ENCODE measurements at regions not wholly inside any gene's neighbourhood (a gene's known extent, or its start where the extent isn't known, plus 50 kb on each side); places are given as distances from the start of the nearest gene placed in this dataset.

DNA sequence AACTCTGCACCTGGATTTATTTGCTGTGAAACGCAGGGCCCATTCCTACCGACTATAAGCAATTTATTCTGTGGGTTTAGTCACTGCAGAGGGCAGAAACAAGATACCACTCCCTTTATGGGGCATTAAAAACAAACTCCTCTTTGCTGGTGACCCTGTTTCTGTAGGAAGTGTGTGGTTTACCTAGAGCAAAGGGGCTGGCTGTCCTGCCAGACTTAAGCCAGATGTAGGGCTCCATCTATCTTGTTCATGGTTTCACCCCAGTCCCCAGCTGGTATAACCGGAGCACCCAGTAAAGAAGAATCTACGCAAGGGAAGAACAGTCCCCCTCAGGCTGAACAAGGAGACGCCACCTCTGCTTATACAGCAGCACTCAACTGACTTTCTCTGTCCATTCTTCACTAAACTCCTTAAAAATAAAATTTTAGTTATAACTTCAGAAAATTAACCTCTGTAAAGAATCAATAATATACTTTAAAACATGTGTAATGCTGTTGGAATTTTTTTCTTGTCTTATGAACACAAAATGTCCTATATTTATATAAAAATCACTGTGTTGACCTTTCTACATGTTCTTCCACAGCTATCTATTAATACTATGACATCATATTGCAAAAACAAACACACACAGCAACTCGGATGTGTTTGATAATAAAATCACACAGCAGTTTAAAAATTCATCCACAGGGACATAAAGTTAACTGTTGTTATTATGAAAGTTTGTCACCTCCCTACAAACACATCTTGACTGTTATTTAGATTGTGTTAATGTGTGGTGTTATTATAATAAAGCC lies 126.1 kb upstream of the RPS6KA2 start:
- DNase-seq (ENCODE audit: low read depth in 2 of 2), result no peak

DNA sequence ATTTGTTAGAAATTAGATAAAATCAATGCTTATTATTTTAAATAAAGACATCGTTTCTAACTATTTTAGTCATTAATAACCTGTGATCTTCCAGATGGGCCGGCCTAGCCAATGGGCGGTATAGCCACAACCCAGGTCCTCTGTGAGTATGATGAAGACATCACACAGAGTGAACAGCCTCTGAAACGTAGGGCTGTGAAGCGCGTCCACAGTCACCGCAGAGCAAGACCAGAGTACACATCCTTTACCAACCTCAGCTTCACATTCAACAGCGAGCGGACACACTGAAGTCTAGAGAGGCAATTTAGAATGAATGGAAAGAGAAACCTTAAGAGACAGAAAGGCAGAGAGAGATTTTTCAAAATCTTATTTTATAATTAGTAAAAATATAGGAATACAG lies 125.0 kb upstream of the RPS6KA2 start:
- no peak for DNase-seq (ENCODE audit: low read depth in 2 of 2)

DNA sequence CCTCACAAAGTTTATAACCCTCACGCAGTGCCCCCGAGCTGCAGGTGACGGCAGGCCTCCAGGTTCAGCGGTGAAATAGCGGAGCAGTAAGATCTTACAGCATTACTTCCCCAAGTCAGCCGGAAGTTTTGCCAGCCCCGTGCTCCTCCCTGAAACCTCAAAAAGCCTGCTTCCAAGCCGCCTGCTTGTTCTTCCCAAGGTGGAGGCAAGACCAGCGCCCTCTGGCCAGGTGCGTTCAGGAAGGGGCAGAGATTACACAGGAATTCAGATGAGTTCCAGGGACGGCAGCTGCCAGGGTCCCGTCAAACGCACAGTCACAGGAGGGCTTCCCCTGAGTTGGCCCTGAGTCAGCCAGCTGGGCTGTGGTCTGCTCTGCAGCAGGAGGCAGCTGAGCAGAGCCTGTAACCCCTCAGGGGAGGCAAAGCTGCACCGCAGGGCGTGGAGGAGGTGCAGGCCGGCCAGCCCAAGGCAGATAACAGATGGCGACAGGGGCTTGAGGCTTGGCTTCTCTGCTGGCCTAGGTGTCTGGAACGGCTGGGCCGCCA lies 124.1 kb upstream of the RPS6KA2 start:
- no peak for DNase-seq (ENCODE audit: low read depth in 2 of 2)

DNA sequence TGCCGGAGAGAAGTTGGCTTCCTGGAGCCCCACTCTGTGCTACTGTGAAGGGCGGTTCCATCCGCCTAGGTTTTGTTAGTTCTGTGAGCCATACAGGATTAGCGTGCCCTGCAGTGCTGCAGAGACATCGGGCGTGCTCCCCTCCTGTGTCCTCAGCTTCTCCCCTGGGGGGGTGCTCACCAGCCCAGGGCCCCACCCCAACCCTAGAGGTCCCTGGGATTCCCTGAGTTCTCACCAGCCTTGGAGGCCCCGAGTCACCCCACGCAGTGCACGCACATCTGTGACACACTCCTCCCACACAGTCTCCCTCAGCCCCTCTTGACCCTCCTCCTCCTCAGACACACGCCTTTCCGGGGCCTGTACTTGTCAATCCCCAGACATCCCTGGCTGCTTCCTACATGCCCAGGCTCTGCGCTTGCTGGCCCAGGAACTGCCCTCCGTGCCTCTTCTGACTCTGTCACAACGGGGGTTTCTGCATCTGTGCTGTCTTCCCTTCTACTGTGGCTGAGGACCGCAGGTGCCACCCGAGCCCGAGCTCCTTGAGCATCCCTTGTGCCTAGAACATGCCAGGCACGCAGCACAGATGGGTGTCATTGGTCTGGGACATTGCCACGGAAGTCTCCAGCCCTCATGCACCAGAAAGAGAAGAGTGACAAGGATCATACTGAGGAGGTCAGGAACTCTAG lies 123.2 kb upstream of the RPS6KA2 start:
- DNase-seq (ENCODE audit: low read depth in 2 of 2), result no peak

DNA sequence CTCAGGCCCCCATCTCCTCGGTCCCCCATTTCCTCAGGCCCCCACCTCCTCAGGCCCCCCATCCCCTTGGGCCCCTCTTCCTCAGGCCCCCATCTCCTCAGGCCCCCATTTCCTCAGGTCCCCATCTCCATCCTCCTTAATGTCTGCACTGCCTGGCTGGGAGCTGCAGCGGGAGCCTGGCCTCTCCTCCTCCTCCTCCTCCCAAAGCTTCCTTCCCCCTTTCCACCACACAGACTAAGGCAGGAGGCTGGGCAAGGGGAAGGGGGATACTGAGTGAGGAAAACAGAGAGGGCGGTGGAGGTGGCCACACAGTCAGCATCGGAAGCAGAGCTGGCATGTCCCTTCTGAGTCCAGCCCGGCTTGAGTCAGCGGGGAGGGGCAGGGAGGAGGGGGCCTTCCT lies 122.6 kb upstream of the RPS6KA2 start:
- DNase-seq (ENCODE audit: low read depth in 2 of 2), result no peak

DNA sequence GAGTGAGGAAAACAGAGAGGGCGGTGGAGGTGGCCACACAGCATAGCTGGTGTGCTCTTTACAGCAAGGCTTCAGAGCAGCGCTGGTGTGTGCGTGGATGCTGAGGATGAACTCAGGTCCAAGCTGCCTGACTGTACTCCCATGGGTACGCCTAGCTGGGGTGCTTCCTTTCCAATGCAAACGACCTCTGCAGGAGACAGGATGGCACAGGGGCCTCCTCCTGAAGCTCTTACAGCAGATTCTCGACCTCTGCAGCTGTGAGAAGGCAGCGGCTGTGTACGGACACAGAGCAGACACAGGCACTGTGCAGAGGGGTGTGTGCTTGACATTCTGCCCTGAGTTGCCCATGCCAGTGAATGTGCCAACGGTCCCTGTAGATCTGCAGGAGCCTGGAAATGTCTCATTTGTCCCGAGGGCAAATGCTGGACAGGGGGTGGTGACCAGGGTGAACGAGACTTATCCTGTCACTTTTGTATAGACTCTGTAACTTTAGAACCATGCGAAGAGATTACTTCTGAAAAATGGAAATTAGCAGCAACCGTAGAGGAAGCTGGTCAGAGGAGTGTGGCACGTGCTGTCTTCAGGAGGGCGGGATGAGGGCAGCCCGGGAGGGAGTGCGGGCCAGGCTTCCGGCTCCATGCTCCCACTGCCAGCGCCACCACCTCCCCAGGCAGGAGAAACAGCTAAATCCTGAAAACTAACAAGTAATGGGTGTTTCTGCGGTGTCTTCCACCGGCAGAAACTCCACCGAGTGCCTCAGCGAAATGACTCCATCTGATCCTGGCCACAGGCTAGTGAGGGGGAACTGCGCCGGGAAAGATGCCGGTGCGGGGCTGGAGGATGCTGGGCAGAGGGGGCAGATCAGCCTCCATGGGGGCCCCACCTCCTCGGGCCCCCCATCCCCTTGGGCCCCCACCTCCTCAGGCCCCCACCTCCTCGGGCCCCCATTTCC lies 120.9 kb upstream of the RPS6KA2 start:
- no peak for DNase-seq (ENCODE audit: low read depth in 2 of 2)

DNA sequence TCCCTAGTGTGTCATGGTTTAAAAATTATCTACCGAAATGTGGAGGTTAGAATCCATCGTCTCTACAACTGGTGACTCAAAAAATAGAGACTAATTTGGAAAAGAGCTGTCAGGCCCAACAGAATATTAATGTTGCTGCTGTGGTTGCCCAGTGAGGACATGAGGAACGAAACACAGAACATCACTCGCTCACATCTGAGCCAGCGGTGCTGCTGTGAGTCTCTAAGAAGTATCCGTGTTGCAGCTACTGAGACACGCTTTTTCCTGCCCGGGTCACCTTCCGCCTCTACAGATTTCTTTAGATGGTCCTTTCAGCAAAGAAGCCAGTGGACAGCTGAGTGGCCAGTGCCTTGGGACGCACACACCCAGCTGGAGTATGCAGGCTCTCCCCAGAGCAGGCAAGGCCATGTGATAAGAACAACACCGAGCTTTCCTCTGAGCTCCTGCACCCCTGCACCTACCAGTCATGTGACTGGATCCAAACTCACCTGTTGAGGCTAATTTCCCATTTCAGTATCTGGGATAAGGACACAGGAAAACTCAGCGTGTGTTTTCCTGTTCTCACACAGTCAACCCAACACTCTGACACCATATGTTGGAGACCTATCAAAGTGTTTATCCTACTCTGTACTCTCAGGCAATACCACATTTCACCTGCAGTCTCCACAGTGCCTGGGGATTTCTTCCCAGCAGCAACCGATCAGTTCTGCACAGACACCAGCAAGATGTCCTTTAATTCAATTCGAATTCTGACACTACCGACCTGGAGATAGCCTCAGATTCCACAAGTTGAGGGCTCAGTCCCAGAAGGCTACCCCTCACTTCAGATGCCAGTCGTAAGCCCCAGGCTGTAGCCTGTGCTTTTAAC lies 119.0 kb upstream of the RPS6KA2 start:
- DNase-seq (ENCODE audit: low read depth in 2 of 2), result no peak

DNA sequence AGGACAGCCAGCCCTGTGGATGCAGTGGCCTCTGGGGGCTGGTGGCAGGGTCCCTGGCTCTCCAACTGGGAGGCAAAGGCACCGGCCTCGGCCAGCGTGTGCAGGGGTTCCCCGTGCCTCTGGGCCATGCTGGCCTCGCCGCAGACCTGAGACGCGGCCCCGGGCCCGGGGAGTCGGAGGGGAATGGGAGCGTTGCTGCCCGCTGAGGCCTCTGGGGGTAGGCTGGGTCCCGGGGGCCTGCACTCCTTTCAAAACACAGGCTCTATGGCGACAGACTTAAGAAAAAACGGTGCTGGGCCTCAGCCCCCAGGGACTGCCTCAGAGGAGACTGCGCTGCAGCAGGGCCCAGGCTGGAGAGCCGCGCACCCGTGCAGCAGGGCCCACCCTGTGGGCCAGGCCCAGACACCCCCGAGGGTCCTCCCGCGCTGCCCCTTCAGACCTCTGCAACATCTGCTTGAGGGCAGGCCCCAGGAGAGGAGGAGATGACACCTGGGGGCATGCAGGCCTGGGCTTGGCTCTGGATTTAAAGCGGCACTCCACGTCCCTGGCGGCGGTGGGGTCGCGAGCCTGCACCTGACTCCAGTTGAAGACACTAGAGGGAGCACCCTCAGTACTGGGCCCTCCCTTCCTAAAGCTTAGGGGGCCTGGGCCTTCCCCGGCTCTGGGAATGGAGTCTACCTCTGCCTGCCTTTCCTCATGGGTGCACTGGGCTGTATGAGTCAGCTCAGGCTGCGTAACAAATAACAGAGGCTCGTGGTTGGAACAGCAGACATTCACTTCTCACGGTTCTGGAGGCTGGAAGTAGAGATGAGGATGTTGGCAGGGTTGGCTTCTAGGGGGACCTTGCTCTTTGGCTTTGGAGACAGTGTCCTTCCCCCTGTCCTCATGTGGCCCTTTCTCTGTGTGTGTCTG lies 117.4 kb upstream of the RPS6KA2 start:
- DNase-seq (ENCODE audit: low read depth in 2 of 2), result no peak

DNA sequence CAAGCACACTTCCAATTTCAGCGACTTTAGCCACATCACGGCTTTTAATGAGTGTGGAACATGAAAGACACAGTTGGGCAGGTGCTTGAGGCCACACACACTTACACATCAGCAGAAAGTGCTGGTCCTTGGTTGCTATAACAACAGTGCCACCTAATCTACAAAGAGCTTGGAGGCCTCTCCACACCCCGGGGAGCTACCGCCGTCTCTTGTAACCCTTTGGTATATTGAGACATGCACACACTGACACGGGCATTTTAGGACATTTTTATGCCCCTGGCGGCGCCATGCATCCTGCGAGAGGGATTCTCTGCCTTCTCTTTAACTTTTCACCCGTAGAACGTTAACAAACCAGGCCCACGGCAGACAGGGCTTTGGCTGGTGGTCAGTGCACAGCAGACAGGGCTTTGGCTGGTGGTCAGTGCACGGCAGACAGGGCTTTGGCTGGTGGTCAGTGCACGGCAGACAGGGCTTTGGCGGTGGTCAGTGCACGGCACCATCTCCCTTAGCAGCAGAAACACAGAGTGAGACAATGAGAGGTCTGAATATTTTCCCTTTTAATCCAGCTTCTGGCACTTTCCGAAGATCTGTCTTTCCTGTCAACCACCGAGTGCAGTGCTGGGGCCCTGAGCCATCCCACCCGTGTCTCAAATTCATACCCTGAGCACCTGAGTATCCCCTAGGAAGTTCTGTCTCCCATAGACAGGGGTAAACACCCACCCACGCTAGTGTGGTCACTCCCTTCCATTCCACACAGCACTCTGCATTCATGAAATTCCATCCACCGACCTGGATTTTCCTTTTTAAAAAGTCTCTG lies 116.6 kb upstream of the RPS6KA2 start:
- no peak for DNase-seq (ENCODE audit: low read depth in 2 of 2)

DNA sequence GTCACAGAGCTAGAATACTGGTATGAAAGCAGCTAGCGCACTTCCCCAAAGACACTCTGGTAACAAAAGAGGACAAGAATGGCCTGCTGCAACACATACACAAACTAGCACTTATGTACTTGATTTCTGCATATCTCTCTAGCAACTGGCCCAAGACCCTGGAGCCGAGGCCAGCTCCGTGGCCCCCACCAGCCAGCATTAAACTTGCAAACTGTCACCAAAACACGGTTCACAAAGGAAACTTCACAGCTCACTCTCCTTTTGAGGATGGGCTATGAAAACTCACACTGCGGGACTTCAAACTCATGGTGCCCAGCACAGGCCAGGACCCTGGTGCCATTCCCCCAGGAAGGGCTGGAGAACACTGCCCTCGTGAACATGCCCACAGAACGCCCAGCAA lies 115.9 kb upstream of the RPS6KA2 start:
- no peak for DNase-seq (ENCODE audit: low read depth in 2 of 2)

DNA sequence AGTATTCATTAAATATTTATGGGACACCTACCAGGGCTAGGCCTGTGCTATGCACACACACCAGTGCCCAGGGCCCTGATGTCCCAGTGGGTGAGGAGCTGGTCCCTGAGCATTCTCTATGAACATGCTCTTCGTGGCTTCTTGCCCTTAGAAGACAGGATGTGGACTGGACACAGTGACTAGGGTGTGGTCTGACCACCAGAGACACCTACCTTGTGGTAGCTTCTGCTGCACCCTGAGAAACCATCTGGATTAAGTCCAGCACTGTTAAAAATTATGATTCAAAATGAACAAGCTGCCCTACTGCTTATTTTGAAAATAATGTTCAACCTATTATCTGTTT lies 112.9 kb upstream of the RPS6KA2 start:
- no peak for DNase-seq (ENCODE audit: low read depth in 2 of 2)

DNA sequence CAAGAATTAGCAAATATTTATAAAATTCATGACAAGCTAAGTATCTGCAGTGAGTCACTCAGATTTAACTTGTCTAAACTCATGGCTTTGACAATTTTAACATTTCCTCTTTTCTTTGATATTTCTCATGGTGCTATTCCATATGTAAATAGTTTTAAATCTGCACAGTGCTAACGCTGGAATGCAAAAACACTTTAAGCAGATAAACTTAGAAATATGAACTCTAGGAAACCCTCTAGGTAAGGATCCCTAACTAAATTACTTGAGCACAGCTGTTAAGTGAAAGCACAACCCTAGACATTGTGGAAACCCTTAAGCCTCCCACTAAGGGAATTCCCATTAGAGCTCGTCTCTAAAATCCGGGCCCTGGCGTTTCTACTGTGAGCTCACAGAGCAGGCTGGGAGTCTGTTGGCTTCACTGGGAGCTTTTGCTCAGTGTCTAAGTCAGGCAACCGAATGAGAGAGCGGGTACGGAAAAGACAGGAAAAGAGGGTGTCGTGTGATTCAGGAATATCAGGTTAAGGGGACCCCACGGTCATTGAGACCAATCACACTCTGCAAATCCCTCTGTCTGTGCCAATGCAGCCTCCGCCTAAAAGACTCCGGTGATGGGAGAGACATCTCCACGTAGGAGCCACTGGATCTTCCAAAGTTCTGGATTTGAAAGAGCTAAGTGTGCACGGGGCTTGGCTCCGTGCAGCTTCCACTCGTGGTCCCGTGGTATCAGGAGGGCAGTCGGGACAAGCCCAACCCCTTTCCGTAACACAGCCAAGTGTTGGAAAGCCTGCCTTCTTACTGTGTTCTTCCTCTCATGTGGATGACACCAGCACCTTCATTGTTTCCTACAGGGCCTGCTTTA lies 112.3 kb upstream of the RPS6KA2 start:
- DNase-seq (ENCODE audit: low read depth in 2 of 2), result no peak

DNA sequence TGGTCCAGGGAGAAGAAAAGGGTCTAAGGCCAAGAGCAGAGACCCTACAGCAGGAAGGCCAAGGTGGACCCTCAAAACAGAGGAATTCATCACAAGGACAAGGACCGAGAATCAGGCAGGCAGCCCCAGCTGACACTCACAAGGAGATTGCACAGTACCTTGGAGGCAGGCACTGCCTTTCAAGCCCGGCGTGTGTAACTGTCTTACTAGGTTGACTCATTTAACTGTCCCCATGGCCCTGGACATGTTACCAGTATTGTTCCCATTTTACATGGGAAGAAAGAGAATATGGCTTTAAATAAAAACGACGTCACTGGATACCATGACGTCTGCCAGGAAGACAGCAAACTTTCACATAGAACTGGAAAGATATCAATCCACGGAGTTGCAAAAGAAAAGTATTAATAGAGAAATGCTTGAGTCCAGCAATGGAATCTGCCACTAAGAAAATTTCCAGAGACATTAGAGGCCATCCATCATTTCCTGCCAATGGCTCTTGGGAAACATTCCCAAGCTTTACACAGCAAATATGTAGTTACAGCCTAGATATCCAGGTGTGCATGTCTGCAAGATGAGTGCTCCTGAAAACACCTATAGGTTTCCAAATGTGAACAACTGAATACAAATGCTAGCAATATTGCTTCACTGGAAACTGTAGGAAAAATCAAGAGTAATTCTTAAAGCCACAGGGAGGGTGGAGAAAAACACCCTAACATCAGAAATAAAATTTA lies 111.5 kb upstream of the RPS6KA2 start:
- no peak for DNase-seq (ENCODE audit: low read depth in 2 of 2)

DNA sequence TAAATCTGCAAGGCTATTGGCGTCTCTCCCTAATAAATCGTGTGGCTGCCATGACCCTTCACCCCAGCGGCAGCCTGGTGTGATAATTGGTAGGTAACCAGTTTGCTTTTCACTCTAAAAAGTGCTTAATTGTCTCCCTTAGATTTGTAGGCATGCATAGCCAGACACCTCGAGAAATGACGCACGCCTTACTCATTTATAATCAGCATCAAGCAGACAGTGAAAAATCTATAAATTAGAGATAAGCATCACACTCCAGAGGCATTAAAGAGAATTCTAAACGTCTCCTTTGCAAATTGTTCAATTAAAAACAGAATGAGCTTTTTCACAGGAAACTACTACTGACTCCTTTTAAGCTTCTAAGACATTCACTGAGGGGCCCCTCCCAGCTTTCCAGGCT lies 110.2 kb upstream of the RPS6KA2 start:
- peak in 1 of 2 donors; percentile 64 for DNase-seq (ENCODE audit: low read depth in 2 of 2)

DNA sequence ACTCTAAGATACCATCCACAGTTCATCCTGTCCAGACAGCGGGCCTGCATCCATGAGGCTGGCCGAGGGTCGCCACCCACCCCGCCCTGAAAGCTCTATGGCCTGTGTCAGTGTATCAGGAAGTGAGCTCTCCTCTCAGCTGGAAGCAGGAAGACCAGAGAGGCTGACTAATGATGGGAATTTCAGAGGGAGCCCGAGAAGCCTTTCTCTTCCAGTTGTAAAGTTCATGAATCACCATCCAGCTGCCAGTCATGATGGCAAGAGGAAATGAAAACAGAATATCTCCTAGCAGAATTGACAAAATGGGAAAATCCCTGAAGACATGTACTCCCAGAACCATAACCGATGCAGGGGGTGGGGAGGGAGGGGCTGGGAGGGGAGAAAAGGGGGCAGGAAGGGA lies 109.6 kb upstream of the RPS6KA2 start:
- peak; percentile 69 to 96 for DNase-seq (ENCODE audit: low read depth in 2 of 2)

DNA sequence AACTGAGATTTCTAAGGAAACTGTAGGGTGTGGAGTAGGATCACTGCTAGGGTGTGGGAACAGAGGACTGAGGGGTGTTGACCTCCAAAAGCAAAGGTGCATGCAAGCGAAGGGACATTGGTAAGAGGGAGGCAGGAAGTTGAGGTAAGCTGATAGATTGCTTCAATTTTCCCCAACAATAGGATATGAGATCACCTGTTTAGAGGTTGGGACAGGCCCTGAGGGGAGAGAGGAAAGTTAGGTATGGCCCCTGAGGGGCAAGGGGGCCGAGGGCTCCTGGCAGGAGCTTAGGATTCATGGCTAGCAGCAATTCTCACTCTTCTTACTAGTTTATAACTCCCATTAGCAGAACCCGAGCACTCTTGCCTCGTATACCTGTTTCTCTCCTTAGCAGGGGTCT lies 106.8 kb upstream of the RPS6KA2 start:
- DNase-seq (ENCODE audit: low read depth in 2 of 2), result no peak

DNA sequence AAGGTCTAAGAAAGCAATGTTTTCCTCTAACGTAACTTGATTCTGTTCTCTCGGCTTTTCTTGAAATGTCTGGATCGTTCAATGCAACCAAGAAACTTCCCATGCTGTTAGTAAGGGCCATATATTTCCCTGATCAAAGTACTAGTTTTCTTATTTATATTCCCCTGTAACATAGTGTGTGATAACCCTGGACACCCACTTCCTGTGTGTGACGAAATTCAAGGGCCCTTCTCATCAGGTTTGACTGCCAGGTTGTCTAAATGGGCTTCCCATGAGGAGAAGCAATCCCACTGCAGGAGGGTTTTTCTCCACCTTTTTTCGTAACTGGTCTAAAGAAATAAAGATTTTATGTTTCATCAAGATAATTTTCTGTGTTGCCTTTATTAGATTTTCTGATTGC lies 102.6 kb upstream of the RPS6KA2 start:
- no peak for DNase-seq (ENCODE audit: low read depth in 2 of 2)

Measured in lung microvascular endothelial cell (primary cell).